GM10248 (cell line): ENCODE measurements at regions not wholly inside any gene's neighbourhood (a gene's known extent, or its start where the extent isn't known, plus 50 kb on each side); places are given as distances from the start of the nearest gene placed in this dataset.

ENCODE experiments used
- CTCF ChIA-PET: fragments of 300-600 bp; sonication (Branson Sonifier 250); formaldehyde crosslinking; extraction: SDS; loops from one replicate; lab custom pipeline; 2021; ENCODE audit warnings: antibody characterized with exemption; lab: Yijun Ruan, JAX
- POLR2A ChIA-PET: fragments of 350-650 bp; sonication (Branson Sonifier 250); formaldehyde crosslinking; extraction: SDS; loops from one replicate; lab custom pipeline; 2020; ENCODE audit warnings: antibody characterized with exemption; lab: Yijun Ruan, JAX
- DNase-seq: peaks from one replicate; pipeline ENCODE4 v3.0.0; 2012; ENCODE audit errors: extremely low spot score
- CTCF ChIP-seq: IDR thresholded peaks from 2 replicates; pipeline ENCODE4 v1.5.1; 2012; ENCODE audit warnings: mild to moderate bottlenecking, low read depth; ENCODE audit errors: extremely low read depth, missing control alignments, control extremely low read depth

DNA sequence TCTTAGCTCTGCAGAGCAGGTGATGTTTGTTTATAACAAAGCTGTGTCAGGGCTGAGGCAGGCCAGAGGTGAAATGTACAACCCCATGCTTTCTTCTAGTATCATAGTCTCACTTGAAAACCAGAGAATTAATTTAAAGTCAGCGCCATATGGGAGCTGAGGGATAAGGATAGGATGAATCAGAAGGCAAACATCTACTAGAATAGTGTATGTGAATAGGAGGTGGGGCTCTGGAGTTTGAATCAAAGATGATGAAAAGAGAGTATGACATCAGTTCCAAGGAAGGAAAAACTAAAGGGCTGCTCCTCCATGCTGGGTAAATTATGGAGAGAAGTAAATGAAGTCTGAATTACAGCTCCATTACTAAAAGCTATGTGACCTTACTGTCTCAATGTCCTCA is 441.5 kb downstream of the RASEF start:
- ChIA-PET POLR2A (no interaction called here), CTCF (interaction anchor here (1.3 to 2.7 kb wide), 4 partner anchors 9 to 15 kb away, joined by 4 to 8 read pairs (median 5); no protein-coding TSS in a partner anchor)
- no peak for TF ChIP-seq CTCF
- DNase-seq: no peak

GRCh38 chr9:82637368-82637767 is 425.6 kb downstream of the RASEF start:
- TF ChIP-seq CTCF: no peak
- CTCF ChIA-PET: no interaction called here
- POLR2A ChIA-PET: no interaction called here
- no peak for DNase-seq

- no peak for TF ChIP-seq CTCF
- ChIA-PET CTCF (interaction anchor here (1.0 kb wide), 1 partner anchor 13 kb away, joined by 3 read pairs; no protein-coding TSS in a partner anchor), POLR2A (no interaction called here)
- no peak for DNase-seq
These were observed 417.3 kb downstream of the RASEF start for GRCh38 chr9:82645600-82645999.

DNA sequence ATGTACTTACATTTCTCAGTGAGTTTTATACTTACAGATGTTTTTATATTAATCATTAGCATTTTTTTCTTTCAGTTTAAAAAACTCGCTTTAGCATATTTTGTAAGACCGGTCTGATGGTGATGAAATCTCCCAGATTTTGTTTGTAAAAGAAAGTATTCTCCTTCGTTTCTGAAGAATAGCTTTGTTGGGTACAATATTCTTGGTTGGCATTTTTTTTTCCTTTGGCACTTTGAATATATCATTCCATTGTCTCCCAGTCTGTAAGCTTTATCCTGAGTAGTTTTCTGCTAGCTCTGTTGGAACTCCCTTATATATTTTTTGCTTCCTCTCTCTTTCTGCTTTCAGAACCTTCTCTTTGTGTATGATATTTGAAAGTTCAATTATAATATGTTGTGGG is 412.6 kb downstream of the RASEF start:
- no peak for DNase-seq
- TF ChIP-seq CTCF: no peak
- CTCF ChIA-PET: no interaction called here
- POLR2A ChIA-PET: no interaction called here

- no peak for DNase-seq
- CTCF ChIA-PET: no interaction called here
- no peak for TF ChIP-seq CTCF
- POLR2A ChIA-PET: no interaction called here
These were observed 411.5 kb downstream of the RASEF start for GRCh38 chr9:82651474-82651873.

DNA sequence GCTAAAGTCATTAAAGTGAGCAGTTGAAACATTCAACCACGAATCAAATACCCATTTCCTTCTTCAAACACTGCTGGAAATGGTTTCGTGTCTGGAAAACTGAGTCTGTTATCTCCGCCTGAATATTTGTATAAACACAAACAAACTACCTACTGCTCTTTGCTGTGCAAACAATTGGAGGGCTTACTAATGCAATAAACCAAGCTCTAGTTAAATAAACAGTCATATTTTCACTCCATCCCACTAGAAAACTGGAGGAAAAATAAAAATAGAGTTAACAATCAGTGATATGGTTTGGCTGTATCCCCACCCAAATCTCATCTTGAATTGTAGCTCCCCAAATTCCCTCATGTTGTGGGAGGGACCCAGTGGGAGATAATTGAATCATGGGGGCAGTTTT is 397.6 kb downstream of the RASEF start:
- no peak for DNase-seq
- ChIA-PET POLR2A (no interaction called here), CTCF (no interaction called here)
- no peak for TF ChIP-seq CTCF

GRCh38 chr9:82668689-82669199 is 394.2 kb downstream of the RASEF start:
- DNase-seq: no peak
- ChIA-PET CTCF (no interaction called here), POLR2A (no interaction called here)
- no peak for TF ChIP-seq CTCF
